Lower leg skin (tissue), 3 donors: ENCODE measurements at regions not wholly inside any gene's neighbourhood (a gene's known extent, or its start where the extent isn't known, plus 50 kb on each side); places are given as distances from the start of the nearest gene placed in this dataset.

Source experiments
- CTCF ChIP-seq, 3 donors: fragments of 450-650 bp; IDR thresholded peaks; one replicate each; pipeline ENCODE4 v1.5.1; 2016; ENCODE audit warnings: antibody characterized with exemption in 3 of 3, mild to moderate bottlenecking in 3 of 3, moderate library complexity in 2 of 3
- POLR2A ChIP-seq, 2 donors: fragments of 450-650 bp; IDR thresholded peaks; one replicate each; pipeline ENCODE4 v1.6.1; 2016 to 2017; ENCODE audit warnings: antibody characterized with exemption in 2 of 2, mild to moderate bottlenecking in 1 of 2, moderate library complexity in 1 of 2

- TF ChIP-seq CTCF (IDR thresholded peaks at IDR 0.05) (no peak), POLR2A (IDR thresholded peaks at IDR 0.05) (no peak)
These were observed 1361.8 kb upstream of the CITED2 start for GRCh38 chr6:140736231-140736630.
